Central memory CD8-positive, alpha-beta T cell (primary cell): ENCODE measurements at regions not wholly inside any gene's neighbourhood (a gene's known extent, or its start where the extent isn't known, plus 50 kb on each side); places are given as distances from the start of the nearest gene placed in this dataset.

Experiments
- ATAC-seq: fragments of 150-1000 bp; cut with Tn5 transposase; replicated peaks from 2 replicates; pipeline ENCODE4 v1.10.0; 2022; ENCODE audit warnings: mild to moderate bottlenecking, moderate FRiP score, moderate number of reproducible peaks; ENCODE audit not compliant: poor library complexity, severe bottlenecking; ENCODE audit errors: extremely low read depth
- DNase-seq, 2 donors: peaks; one replicate each; pipeline ENCODE4 v3.0.0; 2021; ENCODE audit warnings: low spot score in 2 of 2
- H3K27ac Mint-ChIP-seq: one replicate; pipeline ENCODE4 v1.8.0; 2022; ENCODE audit warnings: low read depth, mild to moderate bottlenecking, moderate library complexity, mixed read lengths
- H3K27me3 Mint-ChIP-seq: one replicate; pipeline ENCODE4 v1.8.0; 2022; ENCODE audit warnings: mixed read lengths
- H3K36me3 Mint-ChIP-seq: one replicate; pipeline ENCODE4 v1.8.0; 2022; ENCODE audit warnings: mild to moderate bottlenecking, moderate library complexity, mixed read lengths; ENCODE audit not compliant: insufficient read depth
- H3K4me1 Mint-ChIP-seq: one replicate; pipeline ENCODE4 v1.8.0; 2022; ENCODE audit warnings: mixed read lengths
- H3K4me3 Mint-ChIP-seq: one replicate; pipeline ENCODE4 v1.8.0; 2022; ENCODE audit warnings: mild to moderate bottlenecking, moderate library complexity, mixed read lengths
- H3K9me3 Mint-ChIP-seq: one replicate; pipeline ENCODE4 v1.8.0; 2022; ENCODE audit warnings: mixed read lengths

DNA sequence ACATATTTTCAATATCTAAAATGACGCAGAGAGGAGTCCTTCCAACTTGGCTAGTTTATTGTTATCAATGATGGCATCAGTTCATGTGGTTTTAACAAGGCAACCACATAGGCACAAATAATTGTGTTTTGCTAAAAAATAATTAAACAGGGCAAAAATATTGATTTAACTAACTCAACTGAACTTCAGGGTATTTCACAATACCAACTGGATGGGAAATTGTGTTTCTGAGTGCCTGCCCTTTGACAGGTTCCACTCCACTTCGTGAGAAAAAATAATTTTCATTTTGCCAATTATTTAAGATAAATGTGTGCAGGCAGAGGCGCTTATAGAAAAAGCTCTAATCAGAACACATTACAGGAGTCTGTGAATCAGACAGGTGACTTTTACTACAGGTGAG lies 689.3 kb upstream of the CCDC54 start:
- DNase-seq (no peak), ATAC-seq (no peak)
- H3K27me3 Mint-ChIP-seq: peaks cover 7% of the 10 kb centered on the region
- no peak overlapping the region for H3K4me3 Mint-ChIP-seq
- no peak overlapping the region for H3K27ac Mint-ChIP-seq
- peaks cover 1% of the 10 kb centered on the region for H3K36me3 Mint-ChIP-seq
- H3K4me1 Mint-ChIP-seq: no peaks in the 10 kb centered on the region
- no peaks in the 10 kb centered on the region for H3K9me3 Mint-ChIP-seq

DNA sequence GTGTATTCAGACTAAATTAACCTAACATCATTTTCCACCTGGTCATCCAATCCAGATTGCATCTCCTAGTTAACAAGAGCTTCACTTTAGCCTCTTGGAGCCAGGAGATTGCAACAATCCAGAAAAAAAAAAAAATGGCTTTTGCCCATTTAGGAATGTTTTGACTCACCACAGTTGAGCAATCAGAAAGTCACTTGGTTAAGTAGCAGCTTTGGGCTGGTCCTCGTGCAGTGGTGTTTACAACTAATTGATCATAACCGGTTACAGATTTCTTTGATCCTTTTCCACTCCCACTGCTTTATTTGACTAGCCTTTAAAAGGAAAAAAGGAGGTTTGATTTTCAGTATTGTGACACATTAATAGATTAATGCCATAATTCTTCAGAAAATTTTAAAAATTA lies 688.8 kb upstream of the CCDC54 start:
- H3K4me1 Mint-ChIP-seq: no peaks in the 10 kb centered on the region
- peaks cover 1% of the 10 kb centered on the region for H3K27me3 Mint-ChIP-seq
- no peaks in the 10 kb centered on the region for H3K9me3 Mint-ChIP-seq
- H3K4me3 Mint-ChIP-seq: no peak overlapping the region
- H3K36me3 Mint-ChIP-seq: peaks cover 1% of the 10 kb centered on the region
- no peak for ATAC-seq
- no peak for DNase-seq
- no peak overlapping the region for H3K27ac Mint-ChIP-seq

GRCh38 chr3:106691476-106691875 lies 685.8 kb upstream of the CCDC54 start:
- Mint-ChIP-seq H3K9me3 (no peaks in the 10 kb centered on the region), H3K4me3 (no peak overlapping the region), H3K4me1 (no peaks in the 10 kb centered on the region), H3K27ac (no peak overlapping the region), H3K36me3 (peaks cover 1% of the 10 kb centered on the region), H3K27me3 (no peaks in the 10 kb centered on the region)
- no peak for ATAC-seq
- DNase-seq: no peak

GRCh38 chr3:106692624-106693023 lies 684.6 kb upstream of the CCDC54 start:
- H3K27ac Mint-ChIP-seq: no peak overlapping the region
- peaks cover 1% of the 10 kb centered on the region for H3K36me3 Mint-ChIP-seq
- H3K9me3 Mint-ChIP-seq: no peaks in the 10 kb centered on the region
- no peak for DNase-seq
- no peaks in the 10 kb centered on the region for H3K4me1 Mint-ChIP-seq
- no peak for ATAC-seq
- H3K27me3 Mint-ChIP-seq: no peaks in the 10 kb centered on the region
- H3K4me3 Mint-ChIP-seq: no peak overlapping the region

- H3K4me1 Mint-ChIP-seq: no peaks in the 10 kb centered on the region
- H3K4me3 Mint-ChIP-seq: no peak overlapping the region
- no peaks in the 10 kb centered on the region for H3K36me3 Mint-ChIP-seq
- H3K27ac Mint-ChIP-seq: no peak overlapping the region
- no peak for DNase-seq
- peaks cover 25% of the 10 kb centered on the region for H3K27me3 Mint-ChIP-seq
- no peaks in the 10 kb centered on the region for H3K9me3 Mint-ChIP-seq
- no peak for ATAC-seq
Observed at GRCh38 chr3:106699122-106699521, 678.1 kb upstream of the CCDC54 start.

GRCh38 chr3:106700981-106701380 lies 676.3 kb upstream of the CCDC54 start:
- no peaks in the 10 kb centered on the region for H3K9me3 Mint-ChIP-seq
- no peak for ATAC-seq

DNA sequence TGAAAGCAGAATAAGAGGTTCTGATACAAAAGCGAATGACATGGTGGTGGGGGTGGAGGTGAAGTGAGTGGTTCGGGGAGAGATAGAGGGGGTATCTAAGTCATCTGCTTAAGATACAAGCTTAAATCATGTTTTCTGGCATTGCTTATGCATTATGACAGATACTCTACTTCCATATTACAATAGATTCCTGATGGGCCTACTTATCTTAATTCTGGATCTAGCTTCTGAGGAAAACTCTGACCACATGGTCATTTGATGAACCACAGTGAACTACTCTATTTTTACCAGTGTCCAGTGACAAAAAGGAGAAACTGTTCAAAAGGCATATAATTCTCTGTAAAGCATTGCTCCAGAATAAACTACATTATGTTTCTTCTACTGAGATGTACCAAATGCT lies 673.7 kb upstream of the CCDC54 start:
- H3K27ac Mint-ChIP-seq: no peak overlapping the region
- H3K4me1 Mint-ChIP-seq: no peaks in the 10 kb centered on the region
- H3K9me3 Mint-ChIP-seq: no peaks in the 10 kb centered on the region
- no peaks in the 10 kb centered on the region for H3K36me3 Mint-ChIP-seq
- H3K4me3 Mint-ChIP-seq: no peak overlapping the region
- peaks cover 23% of the 10 kb centered on the region for H3K27me3 Mint-ChIP-seq
- no peak for ATAC-seq
- DNase-seq: no peak

More at GRCh38 chr3:106700981-106701380, 676.3 kb upstream of the CCDC54 start:
- Mint-ChIP-seq H3K36me3 (no peaks in the 10 kb centered on the region), H3K4me1 (no peaks in the 10 kb centered on the region), H3K4me3 (no peak overlapping the region), H3K27me3 (peaks cover 25% of the 10 kb centered on the region), H3K27ac (no peak overlapping the region)
- DNase-seq: no peak

DNA sequence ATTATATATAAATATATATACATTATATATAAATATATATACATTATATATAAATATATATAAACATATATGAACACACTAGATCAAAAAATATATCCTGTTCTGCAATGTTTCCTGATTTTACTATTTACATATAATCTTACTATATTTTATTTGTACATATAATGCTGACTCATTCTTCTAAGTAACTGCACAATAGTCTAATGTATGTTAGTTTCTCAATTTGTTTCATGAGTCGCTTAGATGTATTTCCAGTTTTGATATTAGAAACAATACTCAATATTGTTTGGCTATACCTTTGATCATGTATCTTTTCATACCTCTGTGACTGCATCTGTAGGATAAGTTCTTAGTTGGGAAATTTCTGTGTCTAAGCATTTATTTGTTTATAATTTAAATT lies 669.9 kb upstream of the CCDC54 start:
- ATAC-seq (no peak), DNase-seq (no peak)
- Mint-ChIP-seq H3K27me3 (no peaks in the 10 kb centered on the region), H3K27ac (no peak overlapping the region), H3K36me3 (no peaks in the 10 kb centered on the region), H3K9me3 (no peaks in the 10 kb centered on the region), H3K4me3 (no peak overlapping the region), H3K4me1 (no peaks in the 10 kb centered on the region)

- Mint-ChIP-seq H3K4me1 (no peaks in the 10 kb centered on the region), H3K27ac (no peak overlapping the region), H3K4me3 (no peak overlapping the region), H3K27me3 (no peaks in the 10 kb centered on the region), H3K9me3 (no peaks in the 10 kb centered on the region), H3K36me3 (peaks cover 1% of the 10 kb centered on the region)
- DNase-seq: no peak
- ATAC-seq: no peak
Observed at GRCh38 chr3:106710596-106710995, 666.6 kb upstream of the CCDC54 start.

DNA sequence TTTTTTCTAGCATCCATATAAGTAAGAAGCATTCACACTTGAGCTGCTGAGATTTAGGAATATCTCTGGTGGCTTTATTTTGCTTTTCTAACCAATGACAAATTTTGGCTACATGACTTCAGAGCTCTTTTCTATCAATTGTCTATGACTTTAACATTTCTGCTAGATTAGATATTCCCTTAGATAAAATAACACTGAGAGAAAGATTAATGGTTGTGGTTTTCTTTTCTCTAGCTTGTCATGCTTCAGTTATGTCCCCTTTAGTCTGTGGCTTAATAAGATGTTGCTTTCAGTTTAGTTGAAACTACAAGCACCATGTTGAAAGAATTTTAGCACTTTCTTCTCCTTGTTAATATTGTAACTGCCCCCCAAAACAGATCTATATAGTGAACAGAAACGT lies 665.6 kb upstream of the CCDC54 start:
- DNase-seq: no peak
- Mint-ChIP-seq H3K27ac (no peak overlapping the region), H3K4me1 (no peaks in the 10 kb centered on the region), H3K9me3 (no peaks in the 10 kb centered on the region), H3K27me3 (no peaks in the 10 kb centered on the region), H3K36me3 (peaks cover 1% of the 10 kb centered on the region), H3K4me3 (no peak overlapping the region)
- no peak for ATAC-seq

GRCh38 chr3:106714400-106714799 lies 662.8 kb upstream of the CCDC54 start:
- DNase-seq (no peak), ATAC-seq (no peak)
- H3K27me3 Mint-ChIP-seq: no peaks in the 10 kb centered on the region
- H3K27ac Mint-ChIP-seq: no peak overlapping the region
- H3K36me3 Mint-ChIP-seq: peaks cover 1% of the 10 kb centered on the region
- no peaks in the 10 kb centered on the region for H3K9me3 Mint-ChIP-seq
- H3K4me1 Mint-ChIP-seq: no peaks in the 10 kb centered on the region
- H3K4me3 Mint-ChIP-seq: no peak overlapping the region

GRCh38 chr3:106715286-106715685 lies 662.0 kb upstream of the CCDC54 start:
- H3K36me3 Mint-ChIP-seq: peaks cover 1% of the 10 kb centered on the region
- no peaks in the 10 kb centered on the region for H3K27me3 Mint-ChIP-seq
- H3K27ac Mint-ChIP-seq: no peak overlapping the region
- ATAC-seq: no peak
- no peak overlapping the region for H3K4me3 Mint-ChIP-seq
- DNase-seq: no peak
- no peaks in the 10 kb centered on the region for H3K9me3 Mint-ChIP-seq
- H3K4me1 Mint-ChIP-seq: no peaks in the 10 kb centered on the region

DNA sequence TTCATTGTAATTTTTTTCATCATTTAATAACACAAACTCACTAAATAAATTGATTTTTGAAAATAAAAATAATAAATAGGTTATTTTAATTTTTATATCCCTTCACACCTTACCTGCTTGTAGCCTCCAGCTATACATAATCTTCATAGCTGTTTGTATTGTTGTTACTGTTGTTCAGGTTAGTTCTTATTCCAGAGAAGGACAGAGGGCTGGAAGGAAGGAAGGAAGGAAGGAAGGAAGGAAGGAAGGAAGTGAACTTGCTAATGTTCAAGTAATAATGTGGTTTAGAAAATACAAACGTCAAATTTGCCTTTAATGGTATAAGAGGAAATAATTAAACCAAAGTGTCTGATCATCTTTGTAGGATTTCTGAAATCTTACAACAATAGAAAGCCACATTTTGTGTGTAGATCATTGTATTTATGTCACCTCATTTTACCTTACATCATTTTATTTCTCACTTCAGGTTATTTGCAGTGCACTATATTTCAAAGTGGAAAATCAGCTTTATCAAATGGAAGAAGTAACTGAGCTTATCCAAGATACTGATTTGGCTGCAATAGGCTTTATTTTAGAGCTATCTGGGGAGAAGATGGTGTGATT lies 660.0 kb upstream of the CCDC54 start:
- Mint-ChIP-seq H3K36me3 (peaks cover 1% of the 10 kb centered on the region), H3K4me3 (no peak overlapping the region), H3K27ac (no peak overlapping the region), H3K27me3 (no peaks in the 10 kb centered on the region), H3K4me1 (no peaks in the 10 kb centered on the region), H3K9me3 (no peaks in the 10 kb centered on the region)
- ATAC-seq (no peak), DNase-seq (no peak)

DNA sequence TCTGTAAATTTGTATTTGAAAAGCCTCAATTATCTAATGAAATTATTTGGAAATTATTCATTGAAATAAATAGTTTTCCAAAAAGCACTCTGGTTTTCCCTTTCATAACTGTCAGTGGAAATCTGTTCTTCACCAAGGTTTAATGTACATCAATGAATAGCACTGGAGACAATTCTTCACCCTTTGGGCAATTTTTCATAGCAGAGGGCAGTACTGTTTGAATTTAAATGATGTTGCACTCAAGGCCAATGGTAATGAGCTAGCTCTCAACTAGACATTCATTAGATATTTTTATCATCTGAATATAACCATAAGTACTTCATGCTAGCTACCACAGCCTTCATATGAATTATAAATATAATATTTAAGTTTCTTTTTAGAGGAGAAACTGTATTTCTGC lies 658.2 kb upstream of the CCDC54 start:
- no peaks in the 10 kb centered on the region for H3K9me3 Mint-ChIP-seq
- DNase-seq (no peak), ATAC-seq (no peak)
- H3K4me3 Mint-ChIP-seq: no peak overlapping the region
- H3K4me1 Mint-ChIP-seq: no peaks in the 10 kb centered on the region
- H3K27ac Mint-ChIP-seq: no peak overlapping the region
- no peaks in the 10 kb centered on the region for H3K27me3 Mint-ChIP-seq
- H3K36me3 Mint-ChIP-seq: no peaks in the 10 kb centered on the region
